Stomach (tissue), 8 donors: ENCODE measurements at regions not wholly inside any gene's neighbourhood (a gene's known extent, or its start where the extent isn't known, plus 50 kb on each side); places are given as distances from the start of the nearest gene placed in this dataset.

ENCODE experiments used
- DNase-seq, 2 donors: peaks; one replicate each; pipeline versions ENCODE4 v3.0.0 to v3.0.0-alpha.2; 2013 to 2019
- H3K27ac ChIP-seq, 5 donors: fragments of 200-600 bp in 4 of 5; sonication (generic) in 4 of 5; one replicate each; pipeline ENCODE4 v1.5.1; 2013 to 2019; ENCODE audit warnings: mild to moderate bottlenecking in 1 of 5, moderate library complexity in 1 of 5
- H3K27me3 ChIP-seq, 3 donors: fragments of 200-600 bp; sonication (generic); one replicate each; pipeline ENCODE4 v1.5.1; 2017 to 2019; ENCODE audit warnings: mixed run types in 1 of 3
- H3K36me3 ChIP-seq, 4 donors: fragments of 200-600 bp; sonication (generic); 1 replicate in 3 of 4; 2 replicates in 1 of 4; pipeline ENCODE4 v1.5.1; 2016 to 2019
- H3K4me1 ChIP-seq, 4 donors: fragments of 200-600 bp; sonication (generic); one replicate each; pipeline ENCODE4 v1.5.1; 2016 to 2019
- H3K4me3 ChIP-seq, 4 donors: fragments of 200-600 bp; sonication (generic) in 3 of 4; one replicate each; pipeline ENCODE4 v1.5.1; 2016 to 2019; ENCODE audit warnings: mild to moderate bottlenecking in 1 of 4
- H3K9me3 ChIP-seq, 4 donors: fragments of 200-600 bp; sonication (generic); one replicate each; pipeline ENCODE4 v1.5.1; 2016 to 2019
- EP300 ChIP-seq: sonication (generic); formaldehyde crosslinking; IDR thresholded peaks from one replicate; pipeline ENCODE4 v1.6.1; 2017; ENCODE audit warnings: antibody characterized with exemption
- POLR2A ChIP-seq, 4 donors: fragments of 450-650 bp; IDR thresholded peaks; one replicate each; pipeline ENCODE4 v1.6.1; 2016; ENCODE audit warnings: antibody characterized with exemption in 4 of 4, control low read depth in 2 of 4, mild to moderate bottlenecking in 1 of 4, moderate library complexity in 1 of 4
- POLR2AphosphoS5 ChIP-seq, 3 donors: sonication (generic); formaldehyde crosslinking; IDR thresholded peaks; one replicate each; pipeline ENCODE4 v1.6.1; 2016; ENCODE audit warnings: antibody characterized with exemption in 3 of 3
- WGBS, 5 donors: extraction: QIAGEN DNeasy Blood & Tissue Kit in 3 of 5; methylation state at CpG; one replicate each; pipeline versions ENCODE4 v1.1.5 to v1.1.7; 2013 to 2018; 5-methylcytosine and 5-hydroxymethylcytosine counted together
- intact Hi-C: fragments of 100-400 bp; cut with DNase I; formaldehyde crosslinking; loops from one replicate; pipeline ENCODE4 v1.15.1; 2023; ENCODE audit warnings: low total_unique reads
- TF ChIP-seq, protein P1 (sequence below), 7 experiments: fragments of 450-650 bp in 4 of 7; fragments of 200-600 bp in 3 of 7; sonication (generic) in 3 of 7; IDR thresholded peaks; one replicate each; pipeline ENCODE4 v1.5.1; 2016 to 2019; ENCODE audit warnings: antibody characterized with exemption in 7 of 7, control low read depth in 2 of 7, mild to moderate bottlenecking in 1 of 7
- donor health status: healthy with polysubstance abuse.
- donor health status: Bipolar disorder and iron deficiency.
- donor health status: healthy.

DNA sequence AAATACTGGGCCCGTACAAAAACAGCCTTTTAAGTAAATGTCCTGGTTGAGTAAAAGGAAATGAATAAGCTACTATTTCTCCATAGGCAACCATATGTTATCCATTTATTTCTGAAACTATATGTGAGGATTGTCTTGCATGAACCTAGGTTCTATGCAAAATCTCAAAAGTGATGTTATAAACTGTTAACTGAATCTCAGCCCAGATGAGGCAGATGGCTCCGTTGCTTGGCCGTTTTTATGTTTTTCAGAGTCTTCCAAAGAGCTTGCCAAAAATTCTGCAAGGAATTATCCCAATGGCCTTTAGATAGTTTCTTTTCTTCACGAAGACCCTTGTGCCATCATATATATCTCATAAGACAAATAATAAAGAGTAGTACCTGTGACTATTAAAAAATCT, 1669.5 kb upstream of the DDX18 start:
- H3K36me3 ChIP-seq, result no peaks in the 10 kb centered on the region
- H3K4me3 ChIP-seq, result no peak overlapping the region
- no peaks in the 10 kb centered on the region for H3K4me1 ChIP-seq
- intact Hi-C loops, result no loop called here
- H3K27me3 ChIP-seq, result no peaks in the 10 kb centered on the region
- peaks cover 0 to 10% (median 1%) of the 10 kb centered on the region in 4 donors for H3K9me3 ChIP-seq
- TF ChIP-seq POLR2AphosphoS5 (IDR thresholded peaks at IDR 0.05) (no peak), EP300 (no peak), POLR2A (IDR thresholded peaks at IDR 0.05) (no peak)
- TF ChIP-seq, protein P1, sequence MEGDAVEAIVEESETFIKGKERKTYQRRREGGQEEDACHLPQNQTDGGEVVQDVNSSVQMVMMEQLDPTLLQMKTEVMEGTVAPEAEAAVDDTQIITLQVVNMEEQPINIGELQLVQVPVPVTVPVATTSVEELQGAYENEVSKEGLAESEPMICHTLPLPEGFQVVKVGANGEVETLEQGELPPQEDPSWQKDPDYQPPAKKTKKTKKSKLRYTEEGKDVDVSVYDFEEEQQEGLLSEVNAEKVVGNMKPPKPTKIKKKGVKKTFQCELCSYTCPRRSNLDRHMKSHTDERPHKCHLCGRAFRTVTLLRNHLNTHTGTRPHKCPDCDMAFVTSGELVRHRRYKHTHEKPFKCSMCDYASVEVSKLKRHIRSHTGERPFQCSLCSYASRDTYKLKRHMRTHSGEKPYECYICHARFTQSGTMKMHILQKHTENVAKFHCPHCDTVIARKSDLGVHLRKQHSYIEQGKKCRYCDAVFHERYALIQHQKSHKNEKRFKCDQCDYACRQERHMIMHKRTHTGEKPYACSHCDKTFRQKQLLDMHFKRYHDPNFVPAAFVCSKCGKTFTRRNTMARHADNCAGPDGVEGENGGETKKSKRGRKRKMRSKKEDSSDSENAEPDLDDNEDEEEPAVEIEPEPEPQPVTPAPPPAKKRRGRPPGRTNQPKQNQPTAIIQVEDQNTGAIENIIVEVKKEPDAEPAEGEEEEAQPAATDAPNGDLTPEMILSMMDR (IDR thresholded peaks at IDR 0.05), result no peak
- no peak overlapping the region for H3K27ac ChIP-seq
- WGBS, 5 donors, result 71 to 83% (median 81%) methylated on average over 4 of the region's 4 CpGs
- no peak for DNase-seq

DNA sequence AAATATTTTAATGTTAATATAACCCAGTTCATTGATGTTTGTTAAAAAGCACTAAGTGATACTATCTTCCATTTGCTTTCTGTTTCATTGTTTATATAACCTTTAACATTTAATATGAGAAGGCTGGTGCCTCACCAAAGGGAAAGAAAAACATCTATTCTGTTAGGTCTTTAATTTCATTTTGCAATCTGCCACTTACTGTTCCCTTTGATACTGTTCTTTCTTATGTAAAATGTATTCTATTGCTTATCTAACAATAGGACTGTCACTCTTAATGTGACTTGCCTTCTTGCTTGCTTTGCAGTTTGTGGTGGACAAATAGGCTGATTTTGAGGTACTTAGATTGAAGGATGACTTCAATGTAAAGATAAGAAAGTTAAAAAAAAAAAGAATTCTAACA, 1666.1 kb upstream of the DDX18 start:
- Histone ChIP-seq H3K4me1 (no peaks in the 10 kb centered on the region), H3K27me3 (no peaks in the 10 kb centered on the region), H3K4me3 (no peak overlapping the region), H3K36me3 (no peaks in the 10 kb centered on the region), H3K9me3 (peaks cover 0 to 20% (median 0%) of the 10 kb centered on the region in 4 donors), H3K27ac (no peak overlapping the region)
- TF ChIP-seq EP300 (no peak), POLR2A (IDR thresholded peaks at IDR 0.05) (no peak), POLR2AphosphoS5 (IDR thresholded peaks at IDR 0.05) (no peak)
- TF ChIP-seq, protein P1 (IDR thresholded peaks at IDR 0.05), result no peak
- DNase-seq, result no peak
- intact Hi-C loops, result no loop called here

DNA sequence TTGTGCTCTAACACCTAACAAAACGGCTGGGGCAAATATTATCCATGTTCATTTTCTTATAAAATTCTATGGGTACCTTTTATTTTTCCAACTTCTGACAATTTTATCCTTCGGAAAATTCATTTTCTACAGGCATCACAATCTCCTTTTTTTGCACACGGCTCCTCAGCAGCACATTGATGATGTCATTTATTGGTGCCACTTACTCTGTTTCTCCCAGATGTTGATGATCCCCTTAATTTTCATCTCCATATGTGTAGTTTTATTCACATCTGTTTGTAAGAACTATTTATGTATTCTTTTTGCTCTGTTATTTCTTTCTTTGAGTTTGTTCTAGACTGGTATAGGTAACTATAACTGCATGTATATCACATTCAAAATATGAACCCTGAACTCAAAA, 1660.8 kb upstream of the DDX18 start:
- no peak overlapping the region for H3K27ac ChIP-seq
- intact Hi-C loops, result no loop called here
- TF ChIP-seq POLR2AphosphoS5 (IDR thresholded peaks at IDR 0.05), result no peak
- no peak for TF ChIP-seq EP300
- TF ChIP-seq, protein P1 (IDR thresholded peaks at IDR 0.05), result no peak
- no peak for TF ChIP-seq POLR2A (IDR thresholded peaks at IDR 0.05)
- 62 to 77% (median 69%) methylated on average over 3 of the region's 3 CpGs for WGBS, 5 donors
- no peaks in the 10 kb centered on the region for H3K4me1 ChIP-seq
- no peak for DNase-seq
- H3K4me3 ChIP-seq, result no peak overlapping the region
- H3K27me3 ChIP-seq, result no peaks in the 10 kb centered on the region
- H3K36me3 ChIP-seq, result no peaks in the 10 kb centered on the region
- H3K9me3 ChIP-seq, result peaks cover 0 to 43% (median 11%) of the 10 kb centered on the region in 4 donors

DNA sequence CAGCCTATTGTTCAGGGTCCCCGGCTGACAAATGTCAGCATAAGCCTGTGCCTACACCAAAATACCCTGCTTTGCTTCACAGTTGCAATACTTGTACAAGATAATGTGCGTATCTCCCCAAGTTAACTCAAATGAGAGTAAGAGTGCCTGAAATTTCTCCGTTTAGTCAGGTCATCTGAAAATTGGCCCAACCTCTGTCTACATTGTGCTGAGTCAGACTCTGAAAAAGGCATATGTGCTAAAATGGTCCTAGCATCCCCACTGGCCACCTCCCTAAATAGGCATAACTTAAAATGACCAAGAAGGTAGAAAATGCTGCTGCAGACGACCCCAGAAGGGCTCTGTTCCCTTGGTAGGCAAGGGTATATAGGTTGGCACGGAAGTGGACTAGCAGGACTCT, 1653.8 kb upstream of the DDX18 start:
- peaks cover 0 to 75% (median 50%) of the 10 kb centered on the region in 4 donors for H3K9me3 ChIP-seq
- TF ChIP-seq EP300 (no peak), POLR2A (IDR thresholded peaks at IDR 0.05) (no peak), POLR2AphosphoS5 (IDR thresholded peaks at IDR 0.05) (no peak)
- TF ChIP-seq, protein P1 (IDR thresholded peaks at IDR 0.05), result no peak
- no peaks in the 10 kb centered on the region for H3K36me3 ChIP-seq
- H3K4me3 ChIP-seq, result no peak overlapping the region
- H3K4me1 ChIP-seq, result no peaks in the 10 kb centered on the region
- H3K27ac ChIP-seq, result no peak overlapping the region
- WGBS, 5 donors, result 66 to 78% (median 73%) methylated on average over 5 of the region's 5 CpGs
- H3K27me3 ChIP-seq, result no peaks in the 10 kb centered on the region
- intact Hi-C loops, result no loop called here
- DNase-seq, result no peak
